GDM1 (cell line): ENCODE measurements at regions not wholly inside any gene's neighbourhood (a gene's known extent, or its start where the extent isn't known, plus 50 kb on each side); places are given as distances from the start of the nearest gene placed in this dataset.

Experiments used
- DNase-seq: peaks from one replicate; lab custom pipeline; 2025; lab: John Stamatoyannopoulos, UW

GRCh38 chr2:75278821-75279379, 79.6 kb upstream of the TACR1 start:
- no peak for DNase-seq

GRCh38 chr2:75278314-75278713, 79.0 kb upstream of the TACR1 start:
- no peak for DNase-seq

GRCh38 chr2:75277111-75277510, 77.8 kb upstream of the TACR1 start:
- no peak for DNase-seq

GRCh38 chr2:75276093-75277029, 77.0 kb upstream of the TACR1 start:
- DNase-seq, result no peak

GRCh38 chr2:75274936-75275335, 75.6 kb upstream of the TACR1 start:
- DNase-seq, result no peak

- no peak for DNase-seq
Measured at GRCh38 chr2:75268112-75268511, 68.8 kb upstream of the TACR1 start.

- DNase-seq, result no peak
Measured at GRCh38 chr2:75261923-75262322, 62.6 kb upstream of the TACR1 start.

GRCh38 chr2:75260946-75261345, 61.6 kb upstream of the TACR1 start:
- DNase-seq, result no peak

- no peak for DNase-seq
Measured at GRCh38 chr2:75258620-75259019, 59.3 kb upstream of the TACR1 start.

- no peak for DNase-seq
Measured at GRCh38 chr2:75256485-75256884, 57.2 kb upstream of the TACR1 start.

- no peak for DNase-seq
Measured at GRCh38 chr2:75253526-75253925, 54.2 kb upstream of the TACR1 start.

GRCh38 chr2:75251896-75252295, 52.6 kb upstream of the TACR1 start:
- DNase-seq, result no peak
